Activated naive CD8-positive, alpha-beta T cell treated with anti-CD3 and anti-CD28 coated beads, Interleukin-2, amount 50 U/mL, for 24 hours (primary cell): ENCODE measurements at regions not wholly inside any gene's neighbourhood (a gene's known extent, or its start where the extent isn't known, plus 50 kb on each side); places are given as distances from the start of the nearest gene placed in this dataset.

ENCODE experiments used
- ATAC-seq: fragments of 150-1000 bp; cut with Tn5 transposase; one replicate; pipeline ENCODE4 v1.10.0; 2021
- DNase-seq: peaks from one replicate; pipeline ENCODE4 v3.0.0; 2021
- H3K27ac Mint-ChIP-seq: one replicate; pipeline ENCODE4 v1.8.0; 2021; ENCODE audit warnings: mild to moderate bottlenecking, mixed read lengths
- H3K27me3 Mint-ChIP-seq: one replicate; pipeline ENCODE4 v1.8.0; 2021; ENCODE audit warnings: mixed read lengths
- H3K36me3 Mint-ChIP-seq: one replicate; pipeline ENCODE4 v1.8.0; 2021; ENCODE audit warnings: low read depth, mixed read lengths
- H3K4me1 Mint-ChIP-seq: one replicate; pipeline ENCODE4 v1.8.0; 2021; ENCODE audit warnings: mixed read lengths
- H3K4me3 Mint-ChIP-seq: one replicate; pipeline ENCODE4 v1.8.0; 2021; ENCODE audit warnings: mild to moderate bottlenecking, moderate library complexity, mixed read lengths
- H3K9me3 Mint-ChIP-seq: one replicate; pipeline ENCODE4 v1.8.0; 2021; ENCODE audit warnings: mixed read lengths

DNA sequence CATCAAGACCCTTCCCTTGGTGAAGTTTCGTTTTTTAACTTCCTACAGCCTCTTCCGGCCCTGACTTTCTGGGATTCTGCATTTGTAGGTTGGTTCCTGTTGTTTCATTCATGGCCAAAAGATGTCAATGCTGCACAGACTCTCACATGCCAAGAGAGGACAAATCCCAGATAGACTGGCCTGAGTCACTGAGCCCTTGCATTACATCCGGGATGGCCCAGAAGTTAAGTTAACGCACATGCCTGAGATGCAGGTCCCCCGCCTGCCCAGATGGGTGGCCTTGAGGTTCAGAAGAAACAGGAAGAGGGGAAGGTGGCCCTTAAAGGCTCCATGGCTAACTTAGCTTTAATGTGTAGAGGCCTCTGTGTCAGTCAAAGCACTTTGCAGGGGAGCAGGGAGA lies 51.6 kb upstream of the SRGAP3 start:
- Mint-ChIP-seq H3K4me3 (no peak overlapping the region), H3K27ac (no peak overlapping the region), H3K4me1 (peaks cover 13% of the 10 kb centered on the region), H3K36me3 (no peaks in the 10 kb centered on the region), H3K9me3 (peaks cover 4% of the 10 kb centered on the region), H3K27me3 (peaks cover 6% of the 10 kb centered on the region)
- no peak for DNase-seq
- no peak for ATAC-seq

DNA sequence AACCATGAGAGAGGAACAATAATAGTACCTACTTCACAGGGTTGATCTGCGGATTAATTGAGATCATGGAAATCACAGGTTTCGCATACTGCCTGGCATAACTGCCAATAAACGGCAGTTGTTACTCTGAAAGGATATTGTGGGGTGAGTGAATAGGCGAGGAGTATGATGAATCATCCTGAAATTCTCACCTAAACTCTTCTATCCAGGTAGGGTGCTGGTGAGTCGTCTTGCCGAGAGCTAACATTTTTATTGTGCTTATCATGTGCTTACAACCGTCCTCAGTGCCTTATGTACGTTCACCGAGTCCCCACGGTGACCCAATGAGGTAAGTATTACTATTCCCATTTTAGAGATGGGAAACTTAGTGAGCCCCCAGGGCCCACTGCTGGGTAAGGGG lies 52.4 kb upstream of the SRGAP3 start:
- peaks cover 6% of the 10 kb centered on the region for H3K27me3 Mint-ChIP-seq
- H3K4me3 Mint-ChIP-seq: no peak overlapping the region
- ATAC-seq (peak; percentile 38), DNase-seq (no peak)
- peaks cover 4% of the 10 kb centered on the region for H3K9me3 Mint-ChIP-seq
- H3K27ac Mint-ChIP-seq: no peak overlapping the region
- H3K4me1 Mint-ChIP-seq: peaks cover 13% of the 10 kb centered on the region
- no peaks in the 10 kb centered on the region for H3K36me3 Mint-ChIP-seq

DNA sequence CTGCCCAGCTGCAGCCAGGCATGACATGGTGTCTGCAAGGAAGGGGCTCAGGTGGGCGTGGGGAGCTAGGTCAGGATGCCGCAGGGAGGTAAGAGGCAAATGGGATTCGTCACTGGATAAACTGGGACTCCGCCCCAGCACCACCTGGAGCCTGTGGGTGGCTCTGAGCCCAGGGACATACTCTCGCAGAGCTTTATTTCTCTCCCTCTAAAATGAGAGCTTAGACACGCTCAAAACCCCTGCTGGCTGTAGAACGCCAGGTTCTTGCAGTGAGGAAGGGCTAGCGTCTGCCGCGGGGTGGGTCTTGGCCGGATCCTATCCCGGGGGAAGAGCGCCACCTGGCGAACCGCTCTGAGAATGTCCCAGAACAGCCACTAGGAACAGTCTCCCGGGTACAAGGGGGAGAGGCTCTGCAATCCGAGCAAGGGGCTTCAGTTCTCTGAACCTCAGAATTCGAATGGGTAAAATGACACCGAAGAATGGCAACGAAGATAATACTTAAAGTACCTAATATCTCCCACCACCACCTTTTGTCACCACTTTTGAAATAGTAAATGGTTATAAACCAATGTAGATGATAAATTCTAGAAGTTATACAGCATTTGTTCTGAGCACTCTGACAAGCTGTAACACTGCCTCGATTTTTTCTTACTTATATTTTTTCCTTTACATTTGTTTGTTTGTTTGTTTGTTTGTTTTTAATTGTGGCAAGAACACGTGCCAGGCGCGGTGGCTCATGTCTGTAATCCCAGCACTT lies 53.2 kb upstream of the SRGAP3 start:
- H3K27ac Mint-ChIP-seq: no peak overlapping the region
- peaks cover 13% of the 10 kb centered on the region for H3K4me1 Mint-ChIP-seq
- ATAC-seq: peak; percentile 88
- peak; percentile 80 for DNase-seq
- no peak overlapping the region for H3K4me3 Mint-ChIP-seq
- no peaks in the 10 kb centered on the region for H3K36me3 Mint-ChIP-seq
- H3K9me3 Mint-ChIP-seq: peaks cover 4% of the 10 kb centered on the region
- peaks cover 6% of the 10 kb centered on the region for H3K27me3 Mint-ChIP-seq

DNA sequence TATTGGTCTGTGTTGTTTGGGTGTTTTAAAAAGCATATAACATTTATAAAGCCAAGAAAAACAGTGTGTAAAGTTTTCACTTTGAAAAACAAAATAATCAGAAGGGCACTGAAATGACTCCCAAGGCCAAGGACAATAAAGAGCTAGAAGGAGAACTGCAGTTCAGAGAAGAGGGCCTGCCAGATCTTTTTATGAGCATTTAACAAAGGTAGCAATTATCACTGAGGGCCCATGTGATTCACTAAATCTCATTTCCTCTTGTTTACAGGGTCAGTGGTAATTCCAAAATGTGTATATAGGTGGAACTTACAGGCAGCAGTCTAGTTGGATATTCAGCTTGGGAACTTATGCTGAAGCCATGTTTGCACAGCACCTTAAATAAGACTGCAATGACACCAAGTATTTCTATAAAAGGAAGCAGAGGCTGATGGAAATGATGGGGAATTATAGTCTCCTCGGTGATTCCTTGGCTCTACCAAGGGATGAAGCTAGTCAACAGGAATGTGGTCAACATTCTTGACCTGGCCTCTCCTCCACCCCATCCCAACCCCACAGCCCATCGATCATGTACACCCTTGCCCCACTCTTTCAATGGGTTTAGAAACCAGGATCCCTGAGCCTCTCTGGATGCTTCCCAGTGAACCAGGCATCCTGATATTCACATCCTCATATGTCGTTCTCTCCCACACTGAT lies 54.4 kb upstream of the THUMPD3 start:
- no peak overlapping the region for H3K4me3 Mint-ChIP-seq
- H3K27me3 Mint-ChIP-seq: peaks cover 2% of the 10 kb centered on the region
- no peaks in the 10 kb centered on the region for H3K9me3 Mint-ChIP-seq
- no peak for DNase-seq
- no peak for ATAC-seq
- no peaks in the 10 kb centered on the region for H3K4me1 Mint-ChIP-seq
- H3K27ac Mint-ChIP-seq: no peak overlapping the region
- no peaks in the 10 kb centered on the region for H3K36me3 Mint-ChIP-seq

DNA sequence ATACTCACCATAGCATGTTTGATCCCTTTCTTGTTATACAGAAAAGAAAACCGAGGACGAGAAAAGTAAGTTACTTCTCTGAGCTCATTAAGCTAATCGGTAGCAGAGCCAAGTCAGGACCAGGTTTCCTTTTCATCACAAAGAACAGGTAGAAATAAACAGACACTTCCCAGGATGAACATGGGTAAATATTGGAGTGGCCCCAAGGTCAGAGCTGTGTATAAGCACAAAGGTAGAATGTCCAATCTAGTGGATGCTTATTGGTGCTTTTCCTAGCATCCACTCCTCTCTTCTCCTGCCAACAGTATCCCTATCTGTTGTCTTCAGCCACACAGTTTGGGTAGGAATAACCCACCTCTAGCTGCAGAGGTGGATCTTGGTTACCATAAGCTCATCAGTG lies 52.8 kb upstream of the THUMPD3 start:
- no peaks in the 10 kb centered on the region for H3K9me3 Mint-ChIP-seq
- H3K36me3 Mint-ChIP-seq: no peaks in the 10 kb centered on the region
- H3K4me1 Mint-ChIP-seq: no peaks in the 10 kb centered on the region
- H3K27ac Mint-ChIP-seq: no peak overlapping the region
- H3K4me3 Mint-ChIP-seq: no peak overlapping the region
- H3K27me3 Mint-ChIP-seq: no peaks in the 10 kb centered on the region
- DNase-seq (no peak), ATAC-seq (no peak)

DNA sequence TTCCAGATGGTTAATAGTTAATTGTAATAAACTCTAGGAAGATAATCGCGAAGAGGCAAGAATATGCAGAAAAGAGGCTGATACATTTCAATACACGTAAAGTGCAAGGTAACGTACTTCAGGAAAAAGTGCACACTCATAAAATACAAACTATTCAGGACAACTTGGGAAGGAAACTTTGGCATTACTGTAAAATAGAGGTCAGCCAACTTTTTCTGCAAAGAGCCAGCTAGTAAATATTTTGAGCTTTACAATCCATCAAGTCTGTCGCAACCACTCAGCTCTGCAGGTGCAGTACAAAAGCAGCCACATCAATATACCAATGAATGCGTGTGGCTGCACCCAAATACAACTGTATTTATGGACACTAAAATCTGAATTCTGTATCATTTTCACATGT lies 51.6 kb upstream of the THUMPD3 start:
- H3K4me1 Mint-ChIP-seq: no peaks in the 10 kb centered on the region
- no peak overlapping the region for H3K4me3 Mint-ChIP-seq
- no peaks in the 10 kb centered on the region for H3K9me3 Mint-ChIP-seq
- H3K27ac Mint-ChIP-seq: no peak overlapping the region
- ATAC-seq (no peak), DNase-seq (no peak)
- no peaks in the 10 kb centered on the region for H3K36me3 Mint-ChIP-seq
- peaks cover 5% of the 10 kb centered on the region for H3K27me3 Mint-ChIP-seq
